ENCODE measurements at regions not wholly inside any gene's neighbourhood (a gene's known extent, or its start where the extent isn't known, plus 50 kb on each side); places are given as distances from the start of the nearest gene placed in this dataset.

- Histone ChIP-seq H3F3A (ENCODE audit: insufficient read depth, low read length) (no peaks in the 10 kb centered on the region), H3K27me3 (ENCODE audit: insufficient read depth, low read length) (no peaks in the 10 kb centered on the region), H2AFZ (ENCODE audit: low read length) (no peak overlapping the region), H3K9me3 (ENCODE audit: low read length) (no peaks in the 10 kb centered on the region), H3K79me2 (ENCODE audit: insufficient read depth, low read length) (no peaks in the 10 kb centered on the region), H3K4me1 (ENCODE audit: insufficient read depth, low read length, severe bottlenecking) (no peaks in the 10 kb centered on the region), H3K27ac (ENCODE audit: low read depth, low read length, poor library complexity, severe bottlenecking) (no peak overlapping the region), H3K9me2 (ENCODE audit: low read depth, low read length) (no peaks in the 10 kb centered on the region), H3K9ac (ENCODE audit: low read length) (no peak overlapping the region), H3K4me3 (ENCODE audit: low read depth, low read length, poor library complexity, severe bottlenecking) (no peak overlapping the region), H3K4me2 (ENCODE audit: low read length) (no peak overlapping the region), H4K20me1 (ENCODE audit: insufficient read depth, low read length) (no peaks in the 10 kb centered on the region), H3K36me3 (ENCODE audit: insufficient read depth, low read length) (no peaks in the 10 kb centered on the region)
- TF ChIP-seq, protein P1, sequence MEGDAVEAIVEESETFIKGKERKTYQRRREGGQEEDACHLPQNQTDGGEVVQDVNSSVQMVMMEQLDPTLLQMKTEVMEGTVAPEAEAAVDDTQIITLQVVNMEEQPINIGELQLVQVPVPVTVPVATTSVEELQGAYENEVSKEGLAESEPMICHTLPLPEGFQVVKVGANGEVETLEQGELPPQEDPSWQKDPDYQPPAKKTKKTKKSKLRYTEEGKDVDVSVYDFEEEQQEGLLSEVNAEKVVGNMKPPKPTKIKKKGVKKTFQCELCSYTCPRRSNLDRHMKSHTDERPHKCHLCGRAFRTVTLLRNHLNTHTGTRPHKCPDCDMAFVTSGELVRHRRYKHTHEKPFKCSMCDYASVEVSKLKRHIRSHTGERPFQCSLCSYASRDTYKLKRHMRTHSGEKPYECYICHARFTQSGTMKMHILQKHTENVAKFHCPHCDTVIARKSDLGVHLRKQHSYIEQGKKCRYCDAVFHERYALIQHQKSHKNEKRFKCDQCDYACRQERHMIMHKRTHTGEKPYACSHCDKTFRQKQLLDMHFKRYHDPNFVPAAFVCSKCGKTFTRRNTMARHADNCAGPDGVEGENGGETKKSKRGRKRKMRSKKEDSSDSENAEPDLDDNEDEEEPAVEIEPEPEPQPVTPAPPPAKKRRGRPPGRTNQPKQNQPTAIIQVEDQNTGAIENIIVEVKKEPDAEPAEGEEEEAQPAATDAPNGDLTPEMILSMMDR (IDR thresholded peaks at IDR 0.05; ENCODE audit: low read length), result no peak
- TF ChIP-seq EZH2 (IDR thresholded peaks at IDR 0.05; ENCODE audit: borderline replicate concordance, low read length), result no peak
These were observed 1658.4 kb downstream of the MAT2B start for GRCh38 chr5:165163861-165164260.

- Histone ChIP-seq H3F3A (ENCODE audit: insufficient read depth, low read length) (no peaks in the 10 kb centered on the region), H3K27ac (ENCODE audit: low read depth, low read length, poor library complexity, severe bottlenecking) (no peak overlapping the region), H3K4me1 (ENCODE audit: insufficient read depth, low read length, severe bottlenecking) (no peaks in the 10 kb centered on the region), H3K4me3 (ENCODE audit: low read depth, low read length, poor library complexity, severe bottlenecking) (no peak overlapping the region), H3K9me2 (ENCODE audit: low read depth, low read length) (no peaks in the 10 kb centered on the region), H3K4me2 (ENCODE audit: low read length) (no peak overlapping the region), H3K36me3 (ENCODE audit: insufficient read depth, low read length) (no peaks in the 10 kb centered on the region), H2AFZ (ENCODE audit: low read length) (no peak overlapping the region), H3K79me2 (ENCODE audit: insufficient read depth, low read length) (no peaks in the 10 kb centered on the region), H3K9me3 (ENCODE audit: low read length) (no peaks in the 10 kb centered on the region), H3K27me3 (ENCODE audit: insufficient read depth, low read length) (no peaks in the 10 kb centered on the region), H3K9ac (ENCODE audit: low read length) (no peak overlapping the region), H4K20me1 (ENCODE audit: insufficient read depth, low read length) (no peaks in the 10 kb centered on the region)
- TF ChIP-seq, protein P1 (IDR thresholded peaks at IDR 0.05; ENCODE audit: low read length), result no peak
- no peak for TF ChIP-seq EZH2 (IDR thresholded peaks at IDR 0.05; ENCODE audit: borderline replicate concordance, low read length)
These were observed 1668.2 kb downstream of the MAT2B start for GRCh38 chr5:165173651-165174050.

- Histone ChIP-seq H3K9me3 (ENCODE audit: low read length) (no peaks in the 10 kb centered on the region), H3K4me1 (ENCODE audit: insufficient read depth, low read length, severe bottlenecking) (no peaks in the 10 kb centered on the region), H4K20me1 (ENCODE audit: insufficient read depth, low read length) (no peaks in the 10 kb centered on the region), H3K4me3 (ENCODE audit: low read depth, low read length, poor library complexity, severe bottlenecking) (no peak overlapping the region), H3K4me2 (ENCODE audit: low read length) (no peak overlapping the region), H3K27ac (ENCODE audit: low read depth, low read length, poor library complexity, severe bottlenecking) (no peak overlapping the region), H3F3A (ENCODE audit: insufficient read depth, low read length) (no peaks in the 10 kb centered on the region), H3K79me2 (ENCODE audit: insufficient read depth, low read length) (no peaks in the 10 kb centered on the region), H3K36me3 (ENCODE audit: insufficient read depth, low read length) (no peaks in the 10 kb centered on the region), H3K9me2 (ENCODE audit: low read depth, low read length) (no peaks in the 10 kb centered on the region), H2AFZ (ENCODE audit: low read length) (no peak overlapping the region), H3K27me3 (ENCODE audit: insufficient read depth, low read length) (no peaks in the 10 kb centered on the region), H3K9ac (ENCODE audit: low read length) (no peak overlapping the region)
- no peak for TF ChIP-seq EZH2 (IDR thresholded peaks at IDR 0.05; ENCODE audit: borderline replicate concordance, low read length)
- TF ChIP-seq, protein P1 (IDR thresholded peaks at IDR 0.05; ENCODE audit: low read length), result no peak
These were observed 1669.6 kb downstream of the MAT2B start for GRCh38 chr5:165175041-165175440.
